Activated T-cell treated with anti-CD3 and anti-CD28 coated beads, Interleukin-2, amount 50 U/mL, for 24 hours (primary cell): ENCODE measurements at regions not wholly inside any gene's neighbourhood (a gene's known extent, or its start where the extent isn't known, plus 50 kb on each side); places are given as distances from the start of the nearest gene placed in this dataset.
"Not testable (repeated sequence)": the region's sequence is repeated elsewhere in the genome, so short reads cannot be mapped to it uniquely, and the experiment has no call there.

Experiments
- DNase-seq: peaks from one replicate; pipeline ENCODE4 v3.0.0-alpha.2; 2020
- H3K27ac Mint-ChIP-seq: 2 replicates; pipeline ENCODE4 v1.8.0; 2020; ENCODE audit warnings: mild to moderate bottlenecking, mixed read lengths
- H3K27me3 Mint-ChIP-seq: 2 replicates; pipeline ENCODE4 v1.8.0; 2020; ENCODE audit warnings: mixed read lengths
- H3K36me3 Mint-ChIP-seq: 2 replicates; pipeline ENCODE4 v1.8.0; 2020; ENCODE audit warnings: low read depth, mixed read lengths
- H3K4me1 Mint-ChIP-seq: 2 replicates; pipeline ENCODE4 v1.8.0; 2020; ENCODE audit warnings: low read depth, mixed read lengths
- H3K4me3 Mint-ChIP-seq: 2 replicates; pipeline ENCODE4 v1.8.0; 2020; ENCODE audit warnings: mild to moderate bottlenecking, moderate library complexity, mixed read lengths
- H3K9me3 Mint-ChIP-seq: 2 replicates; pipeline ENCODE4 v1.8.0; 2020; ENCODE audit warnings: mixed read lengths

DNA sequence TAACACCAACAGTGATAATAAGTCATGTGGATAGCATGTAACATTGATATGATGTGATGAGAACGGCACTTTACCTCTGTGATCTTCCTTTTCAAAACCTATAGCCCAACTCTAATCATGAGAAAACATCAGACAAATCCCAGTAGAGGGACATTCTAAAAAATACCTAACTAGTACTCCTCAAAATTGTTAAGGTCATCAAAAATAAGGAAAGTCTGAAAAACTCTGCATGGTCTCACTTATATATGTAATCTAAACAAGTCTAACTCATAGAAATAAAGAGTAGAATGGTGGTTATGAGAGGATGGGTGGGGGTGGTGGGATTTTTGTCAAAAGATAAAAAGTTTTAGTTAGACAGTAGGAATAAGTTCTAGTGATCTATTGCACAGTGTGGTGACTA, 243.9 kb upstream of the GRIA3 start:
- Mint-ChIP-seq H3K27ac (no peak overlapping the region), H3K36me3 (no peaks in the 10 kb centered on the region), H3K27me3 (no peaks in the 10 kb centered on the region), H3K4me3 (no peak overlapping the region), H3K4me1 (no peaks in the 10 kb centered on the region), H3K9me3 (no peaks in the 10 kb centered on the region)
- no peak for DNase-seq

DNA sequence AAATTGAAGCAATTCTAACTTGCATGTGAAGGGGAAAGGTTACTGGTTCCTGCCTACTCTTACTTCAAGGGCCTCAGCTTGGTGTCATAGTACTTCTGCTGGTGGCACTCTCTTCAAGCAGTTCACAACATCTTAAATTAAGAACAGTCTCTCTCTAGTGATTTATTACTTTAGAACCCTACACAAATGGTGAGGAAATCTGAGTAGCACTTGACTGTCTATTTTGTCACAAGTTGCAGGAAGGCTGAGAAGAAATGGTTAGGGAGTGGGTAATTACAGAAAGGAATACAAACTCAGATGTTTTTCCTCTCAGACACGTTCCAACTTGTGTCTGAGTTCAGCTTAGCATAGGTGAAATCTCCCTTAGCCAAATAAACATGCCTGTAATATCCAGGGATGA, 242.3 kb upstream of the GRIA3 start:
- no peak for DNase-seq
- no peak overlapping the region for H3K4me3 Mint-ChIP-seq
- H3K36me3 Mint-ChIP-seq, result no peaks in the 10 kb centered on the region
- H3K27me3 Mint-ChIP-seq, result no peaks in the 10 kb centered on the region
- no peak overlapping the region for H3K27ac Mint-ChIP-seq
- H3K4me1 Mint-ChIP-seq, result no peaks in the 10 kb centered on the region
- no peaks in the 10 kb centered on the region for H3K9me3 Mint-ChIP-seq

DNA sequence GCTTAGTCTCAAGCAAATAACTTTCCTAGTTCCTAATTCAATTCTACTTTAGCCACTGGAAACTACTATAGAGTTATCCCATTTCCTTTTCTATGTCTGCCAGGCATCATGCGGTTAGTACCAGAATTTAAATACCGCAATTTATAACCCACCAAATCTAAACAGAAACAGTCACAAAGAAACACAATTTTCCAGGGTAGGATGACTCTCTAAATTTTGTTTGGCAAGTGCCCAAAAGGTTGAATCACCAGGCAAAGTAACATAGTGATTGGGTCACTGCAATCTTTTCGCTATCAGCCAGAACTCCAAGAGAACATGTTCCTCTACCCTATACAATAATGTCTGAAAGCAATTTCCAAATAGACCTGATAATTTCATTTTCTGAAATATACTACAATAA, 240.2 kb upstream of the GRIA3 start:
- Mint-ChIP-seq H3K4me3 (no peak overlapping the region), H3K36me3 (no peaks in the 10 kb centered on the region), H3K27me3 (no peaks in the 10 kb centered on the region), H3K27ac (no peak overlapping the region), H3K4me1 (no peaks in the 10 kb centered on the region), H3K9me3 (no peaks in the 10 kb centered on the region)
- no peak for DNase-seq

DNA sequence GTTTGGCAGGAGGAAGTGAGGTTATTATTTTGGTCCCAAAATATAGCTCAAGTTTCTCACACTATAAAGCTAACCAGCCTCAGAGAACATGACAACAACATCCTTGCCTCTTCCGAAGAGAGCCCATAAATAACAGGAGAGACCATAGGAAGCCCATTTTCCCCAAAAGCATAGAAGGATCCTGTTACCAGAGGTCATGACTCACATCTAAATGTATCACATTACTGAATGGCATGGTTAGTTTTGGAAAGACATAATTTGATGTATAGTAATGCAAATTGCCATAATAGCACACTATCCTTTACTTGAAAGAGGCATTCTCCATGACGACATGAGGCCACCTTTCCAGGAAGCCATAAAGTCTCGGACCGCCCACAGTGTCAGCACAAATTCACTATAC, 238.8 kb upstream of the GRIA3 start:
- H3K36me3 Mint-ChIP-seq, result no peaks in the 10 kb centered on the region
- no peaks in the 10 kb centered on the region for H3K27me3 Mint-ChIP-seq
- DNase-seq, result no peak
- H3K4me1 Mint-ChIP-seq, result no peaks in the 10 kb centered on the region
- H3K27ac Mint-ChIP-seq, result no peak overlapping the region
- no peak overlapping the region for H3K4me3 Mint-ChIP-seq
- H3K9me3 Mint-ChIP-seq, result no peaks in the 10 kb centered on the region

DNA sequence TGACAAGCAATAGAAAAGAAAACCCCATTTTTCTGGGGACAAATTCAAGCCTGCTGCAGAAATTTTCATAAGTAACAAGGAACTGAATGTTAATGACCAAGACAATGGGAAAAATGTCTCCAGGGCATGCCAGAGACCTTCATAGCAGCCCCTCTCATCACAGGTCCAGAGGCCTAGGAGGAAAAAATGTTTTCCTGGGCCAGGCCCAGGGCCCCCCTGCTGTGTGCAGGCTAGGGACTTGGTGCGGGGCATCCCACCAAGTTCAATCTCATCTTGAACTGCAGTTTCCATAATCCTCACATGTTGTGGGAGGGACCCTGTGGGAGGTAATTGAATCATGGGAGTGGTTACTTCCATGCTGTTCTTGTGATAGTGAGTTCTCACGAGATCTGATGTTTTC, 211.5 kb upstream of the GRIA3 start:
- DNase-seq, result no peak
- Mint-ChIP-seq H3K4me3 (no peak overlapping the region), H3K27ac (no peak overlapping the region), H3K4me1 (no peaks in the 10 kb centered on the region), H3K27me3 (no peaks in the 10 kb centered on the region), H3K36me3 (no peaks in the 10 kb centered on the region), H3K9me3 (peaks cover 6% of the 10 kb centered on the region)

DNA sequence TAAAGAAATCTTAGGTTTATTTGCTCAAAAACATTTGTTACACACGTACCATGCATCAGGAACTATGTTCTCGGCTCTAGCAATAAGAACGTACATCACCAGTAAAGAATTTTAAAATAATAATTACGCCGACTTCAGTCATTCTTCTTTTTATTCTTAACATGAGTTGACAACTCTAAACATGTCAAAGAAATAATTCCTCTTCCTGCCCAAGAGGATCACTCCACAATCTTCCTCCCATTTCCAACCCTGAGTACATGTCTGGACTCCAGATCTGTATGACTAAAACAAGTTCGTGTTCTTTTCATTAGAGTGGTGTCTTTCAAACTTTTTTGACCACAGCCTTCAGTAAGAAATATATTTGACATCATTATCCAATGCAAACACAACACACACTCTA, 201.6 kb upstream of the GRIA3 start:
- DNase-seq, result no peak
- no peaks in the 10 kb centered on the region for H3K4me1 Mint-ChIP-seq
- no peak overlapping the region for H3K27ac Mint-ChIP-seq
- H3K27me3 Mint-ChIP-seq, result peaks cover 4% of the 10 kb centered on the region
- H3K9me3 Mint-ChIP-seq, result no peaks in the 10 kb centered on the region
- no peaks in the 10 kb centered on the region for H3K36me3 Mint-ChIP-seq
- no peak overlapping the region for H3K4me3 Mint-ChIP-seq

DNA sequence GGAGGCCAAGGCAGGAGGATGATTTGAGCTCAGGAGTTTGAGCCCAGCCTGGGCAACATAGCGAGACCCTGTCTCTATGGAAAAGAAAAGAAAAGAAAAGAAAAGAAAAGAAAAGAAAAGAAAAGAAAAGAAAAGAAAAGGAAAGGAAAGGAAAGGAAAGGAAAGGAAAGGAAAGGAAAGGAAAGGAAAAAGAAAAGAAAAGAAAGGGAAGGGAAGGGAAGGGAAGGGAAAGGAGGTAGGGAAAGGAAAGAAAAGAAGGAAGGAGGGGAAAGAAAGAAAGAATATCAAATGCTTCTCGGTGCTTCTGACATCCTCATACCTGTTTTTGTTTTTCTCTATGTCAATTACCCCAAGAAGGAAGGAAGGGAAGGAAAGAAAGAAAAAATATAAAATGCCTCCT, 181.2 kb upstream of the GRIA3 start:
- not testable (repeated sequence) for H3K36me3 Mint-ChIP-seq, H3K4me3 Mint-ChIP-seq, H3K9me3 Mint-ChIP-seq, DNase-seq, H3K4me1 Mint-ChIP-seq, H3K27ac Mint-ChIP-seq, H3K27me3 Mint-ChIP-seq

DNA sequence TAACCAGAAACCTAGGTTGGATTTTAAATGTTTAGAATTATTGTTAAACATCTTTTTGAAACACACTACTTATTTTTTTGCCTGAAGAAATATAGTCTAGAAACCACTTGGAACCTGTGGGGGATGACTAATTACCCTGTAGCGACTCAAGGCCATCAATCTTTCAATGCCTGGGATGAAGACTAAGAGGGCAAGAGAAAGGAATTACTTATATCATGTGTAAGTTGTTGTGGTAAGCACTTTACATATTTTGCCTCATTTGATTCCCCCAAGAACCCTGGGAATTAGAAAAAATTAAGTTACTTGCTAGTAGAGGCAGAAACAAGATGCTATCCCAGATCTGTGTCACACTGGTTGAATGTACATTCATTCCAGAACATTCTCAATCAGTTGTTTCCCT, 170.9 kb upstream of the GRIA3 start:
- no peak overlapping the region for H3K4me3 Mint-ChIP-seq
- H3K27me3 Mint-ChIP-seq, result peaks cover 1% of the 10 kb centered on the region
- no peak for DNase-seq
- H3K27ac Mint-ChIP-seq, result no peak overlapping the region
- H3K4me1 Mint-ChIP-seq, result no peaks in the 10 kb centered on the region
- H3K9me3 Mint-ChIP-seq, result no peaks in the 10 kb centered on the region
- H3K36me3 Mint-ChIP-seq, result no peaks in the 10 kb centered on the region

DNA sequence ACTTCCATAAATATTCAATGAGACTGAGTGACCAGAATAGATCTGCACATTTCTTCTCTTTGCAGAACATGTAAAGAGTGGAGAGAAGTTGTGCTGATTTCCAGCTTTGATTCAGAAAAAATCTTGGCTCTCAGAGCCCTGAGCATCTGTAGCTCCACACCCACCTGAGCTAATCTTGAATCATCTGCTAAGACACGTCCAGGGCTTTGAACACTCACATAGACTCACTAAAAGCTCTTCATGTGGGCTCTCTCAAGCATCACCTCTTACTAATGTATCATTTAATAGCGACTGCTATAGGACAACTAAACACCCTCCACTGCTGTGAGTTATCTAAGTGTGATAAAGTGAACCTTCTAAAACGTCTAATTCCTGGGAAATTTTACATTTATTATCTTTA, 147.7 kb upstream of the GRIA3 start:
- H3K4me3 Mint-ChIP-seq, result no peak overlapping the region
- no peaks in the 10 kb centered on the region for H3K36me3 Mint-ChIP-seq
- no peaks in the 10 kb centered on the region for H3K4me1 Mint-ChIP-seq
- H3K27me3 Mint-ChIP-seq, result peaks cover 4% of the 10 kb centered on the region
- H3K9me3 Mint-ChIP-seq, result no peaks in the 10 kb centered on the region
- no peak for DNase-seq
- H3K27ac Mint-ChIP-seq, result no peak overlapping the region

DNA sequence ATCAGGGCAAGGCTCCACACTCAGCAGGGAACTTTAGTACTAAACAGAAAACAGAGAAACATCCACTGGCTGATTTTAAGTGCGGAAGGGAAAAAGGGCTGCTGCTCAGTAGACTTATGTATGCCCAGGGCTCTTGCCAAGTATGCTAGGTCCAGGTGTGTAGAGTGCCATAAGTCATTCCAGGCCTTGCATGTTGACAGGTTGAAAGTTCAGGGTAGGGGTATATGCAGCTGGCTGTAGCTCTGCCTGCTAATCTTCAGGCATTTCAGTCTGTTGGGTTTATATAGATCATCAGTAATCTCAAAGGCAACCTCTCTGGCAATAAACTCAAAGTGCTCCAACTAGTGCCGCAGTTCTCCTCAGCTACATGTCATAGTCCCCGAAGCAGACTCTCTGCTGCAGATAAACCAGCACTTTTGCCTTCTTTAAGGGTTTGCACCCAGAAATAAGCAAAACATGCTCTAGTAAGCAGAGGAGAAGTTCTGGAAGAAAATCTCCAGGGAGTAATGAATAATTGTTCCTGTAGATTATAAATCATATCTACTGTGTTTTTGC, 134.9 kb upstream of the GRIA3 start:
- Mint-ChIP-seq H3K4me1 (no peaks in the 10 kb centered on the region), H3K4me3 (no peak overlapping the region)
- no peak for DNase-seq

DNA sequence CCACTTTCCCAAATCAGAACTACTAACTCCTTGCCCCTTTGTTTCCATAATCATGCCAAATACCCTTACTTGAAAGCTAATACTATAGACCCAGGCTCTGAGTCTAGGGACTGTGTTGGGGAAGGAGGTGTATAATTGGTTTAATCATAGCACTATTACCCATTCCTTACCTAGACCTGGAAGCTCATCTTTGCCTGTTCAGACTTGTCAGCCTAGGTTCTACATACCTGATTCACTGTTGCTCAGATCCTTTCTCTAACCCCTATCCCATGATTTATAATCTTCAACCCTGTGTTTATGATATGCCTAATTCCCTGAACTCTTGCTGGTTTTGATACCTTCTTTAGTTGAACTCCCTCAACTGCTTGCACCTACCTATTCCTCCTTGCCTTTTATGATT, 123.1 kb upstream of the GRIA3 start:
- DNase-seq, result no peak
- H3K36me3 Mint-ChIP-seq, result no peaks in the 10 kb centered on the region
- H3K27me3 Mint-ChIP-seq, result peaks cover 4% of the 10 kb centered on the region
- no peak overlapping the region for H3K27ac Mint-ChIP-seq
- H3K4me3 Mint-ChIP-seq, result no peak overlapping the region
- no peaks in the 10 kb centered on the region for H3K4me1 Mint-ChIP-seq
- H3K9me3 Mint-ChIP-seq, result peaks cover 3% of the 10 kb centered on the region

More for the DNA sequence above, 134.9 kb upstream of the GRIA3 start:
- H3K27ac Mint-ChIP-seq, result no peak overlapping the region
- H3K36me3 Mint-ChIP-seq, result no peaks in the 10 kb centered on the region
- no peaks in the 10 kb centered on the region for H3K27me3 Mint-ChIP-seq
- H3K9me3 Mint-ChIP-seq, result no peaks in the 10 kb centered on the region

DNA sequence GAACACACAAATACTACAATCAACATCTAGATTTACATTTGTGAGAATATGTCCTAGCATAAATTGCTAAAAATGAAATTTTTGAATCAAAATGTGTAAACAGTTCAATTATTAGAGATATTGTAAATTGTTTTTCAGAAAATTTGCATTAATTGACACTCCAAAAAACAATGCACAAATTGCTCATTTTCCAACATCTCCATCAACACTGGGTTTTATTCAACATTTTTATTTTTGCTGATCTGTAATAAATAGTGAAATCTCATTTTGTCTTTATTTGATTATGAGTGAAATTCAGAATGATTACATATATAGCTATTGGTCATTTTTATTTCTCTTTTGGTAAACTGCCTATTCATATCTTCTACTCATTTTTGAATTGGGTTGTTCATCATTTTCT, 120.0 kb upstream of the GRIA3 start:
- no peak for DNase-seq
- Mint-ChIP-seq H3K9me3 (peaks cover 3% of the 10 kb centered on the region), H3K27me3 (peaks cover 8% of the 10 kb centered on the region), H3K36me3 (no peaks in the 10 kb centered on the region), H3K4me3 (no peak overlapping the region), H3K27ac (no peak overlapping the region), H3K4me1 (no peaks in the 10 kb centered on the region)

DNA sequence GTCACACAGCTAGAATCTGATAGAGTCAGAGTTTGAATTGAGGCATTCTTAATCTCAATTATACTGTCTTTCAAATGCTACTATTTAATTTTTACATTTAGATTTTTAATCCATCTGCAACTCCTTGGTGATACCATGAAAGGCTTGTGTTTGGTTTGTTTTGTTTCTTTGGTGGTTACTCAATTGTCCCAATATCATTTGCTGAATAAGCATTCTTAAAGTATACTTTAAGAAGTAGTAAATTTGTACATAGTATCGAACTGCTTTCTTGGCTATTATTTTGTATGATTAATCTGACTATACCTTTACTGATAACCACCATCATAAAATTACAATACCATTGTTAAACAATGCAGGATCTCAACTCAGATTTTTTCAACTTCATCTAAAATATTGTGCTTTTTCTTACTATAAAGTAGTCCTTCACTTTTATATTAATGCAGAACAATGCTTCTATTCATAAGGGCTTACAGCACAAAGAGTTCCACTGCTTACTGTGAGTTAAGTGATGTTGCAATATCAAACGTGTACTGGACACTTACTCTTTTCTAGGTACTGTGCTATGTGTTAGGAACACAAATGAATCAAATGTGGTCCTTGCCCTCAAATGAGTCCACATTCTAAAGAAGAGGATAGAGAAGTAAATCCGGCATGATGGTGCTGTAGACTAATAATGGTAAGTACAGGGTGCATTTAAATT, 111.2 kb upstream of the GRIA3 start:
- H3K4me1 Mint-ChIP-seq, result no peaks in the 10 kb centered on the region
- H3K9me3 Mint-ChIP-seq, result peaks cover 2% of the 10 kb centered on the region
- no peak overlapping the region for H3K27ac Mint-ChIP-seq
- H3K4me3 Mint-ChIP-seq, result no peak overlapping the region
- H3K27me3 Mint-ChIP-seq, result peaks cover 1% of the 10 kb centered on the region
- DNase-seq, result no peak
- H3K36me3 Mint-ChIP-seq, result no peaks in the 10 kb centered on the region

DNA sequence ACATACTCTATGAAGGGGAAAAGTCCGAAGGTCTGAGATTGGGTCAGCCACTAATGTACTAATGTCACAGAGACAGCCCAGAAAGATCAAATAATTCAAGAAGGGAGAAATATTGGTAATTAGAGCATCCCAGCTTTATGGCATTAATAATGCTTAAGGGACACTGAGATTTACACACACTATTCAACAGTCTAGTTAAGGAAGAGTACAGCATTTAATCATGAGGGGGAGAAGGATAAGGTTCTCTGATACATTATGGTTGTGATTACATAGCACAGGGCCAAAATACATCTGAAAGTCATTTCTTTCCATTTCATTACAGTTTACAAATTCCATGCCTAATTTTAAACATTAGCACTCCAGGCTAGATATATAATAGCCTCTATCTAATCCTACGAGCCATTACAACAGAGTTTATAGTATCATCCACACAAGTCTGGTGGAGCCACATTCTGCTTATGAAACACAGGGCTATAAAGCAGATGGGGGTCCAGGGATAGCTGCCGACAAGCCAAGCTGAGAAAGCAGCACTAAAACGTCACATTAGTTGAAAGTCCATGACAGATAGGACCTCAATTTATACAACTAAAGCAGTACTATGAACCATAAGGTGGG, 108.0 kb upstream of the GRIA3 start:
- H3K27me3 Mint-ChIP-seq, result peaks cover 3% of the 10 kb centered on the region
- no peaks in the 10 kb centered on the region for H3K4me1 Mint-ChIP-seq
- no peak for DNase-seq

DNA sequence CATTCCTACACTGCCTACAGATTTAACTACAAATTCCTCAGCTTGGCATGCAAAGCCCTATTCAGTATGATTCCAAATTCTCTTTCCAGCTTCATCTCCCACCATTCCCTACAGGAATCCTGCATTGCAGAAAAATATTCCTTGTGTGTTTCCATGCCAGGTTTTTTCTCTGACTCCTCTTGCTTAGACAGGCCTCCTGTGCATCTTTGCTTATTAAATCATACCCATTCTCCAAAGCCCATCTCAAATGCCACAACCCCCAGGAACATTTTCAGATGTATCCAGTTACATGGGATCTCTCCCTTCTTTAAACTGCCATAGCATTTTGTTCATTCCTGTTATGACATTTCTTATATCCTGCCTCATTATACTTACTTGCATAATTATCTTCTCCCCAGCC, 106.4 kb upstream of the GRIA3 start:
- no peaks in the 10 kb centered on the region for H3K4me1 Mint-ChIP-seq
- H3K27me3 Mint-ChIP-seq, result peaks cover 3% of the 10 kb centered on the region
- DNase-seq, result no peak
- no peaks in the 10 kb centered on the region for H3K9me3 Mint-ChIP-seq
- no peak overlapping the region for H3K27ac Mint-ChIP-seq
- H3K4me3 Mint-ChIP-seq, result no peak overlapping the region
- no peaks in the 10 kb centered on the region for H3K36me3 Mint-ChIP-seq

More for the DNA sequence above, 108.0 kb upstream of the GRIA3 start:
- H3K27ac Mint-ChIP-seq, result no peak overlapping the region
- H3K36me3 Mint-ChIP-seq, result no peaks in the 10 kb centered on the region
- no peak overlapping the region for H3K4me3 Mint-ChIP-seq
- peaks cover 2% of the 10 kb centered on the region for H3K9me3 Mint-ChIP-seq
